Heart right ventricle (tissue), 16 donors: ENCODE measurements at regions not wholly inside any gene's neighbourhood (a gene's known extent, or its start where the extent isn't known, plus 50 kb on each side); places are given as distances from the start of the nearest gene placed in this dataset.
A peak's percentile ranks its signal among the peaks of the same experiment; 100 is the strongest.

Source experiments
- ATAC-seq, 8 donors: fragments of 200-7000 bp; cut with Tn5 transposase; one replicate each; pipeline ENCODE4 v1.9.1; 2020; ENCODE audit warnings: mild to moderate bottlenecking in 8 of 8, moderate library complexity in 8 of 8, moderate number of reproducible peaks in 1 of 8
- DNase-seq, 2 donors: peaks; one replicate each; pipeline ENCODE4 v3.0.0-alpha.2; 2020
- H3K27ac ChIP-seq, 10 donors: fragments of 200-600 bp; sonication (generic) in 2 of 10; one replicate each; pipeline versions ENCODE4 v1.5.0 to v1.8.0; 2020 to 2022; ENCODE audit warnings: mild to moderate bottlenecking in 3 of 10
- H3K27me3 ChIP-seq, 7 donors: fragments of 200-600 bp; one replicate each; pipeline ENCODE4 v1.8.0; 2021 to 2022; ENCODE audit warnings: mild to moderate bottlenecking in 2 of 7
- H3K36me3 ChIP-seq, 9 donors: fragments of 200-600 bp; sonication (generic) in 1 of 9; one replicate each; pipeline versions ENCODE4 v1.5.0 to v1.8.0; 2020 to 2022; ENCODE audit warnings: mild to moderate bottlenecking in 2 of 9
- H3K4me1 ChIP-seq, 9 donors: fragments of 200-600 bp; sonication (generic) in 1 of 9; one replicate each; pipeline versions ENCODE4 v1.5.0 to v1.8.0; 2020 to 2022; ENCODE audit warnings: mild to moderate bottlenecking in 4 of 9
- H3K4me3 ChIP-seq, 10 donors: fragments of 200-600 bp; sonication (generic) in 2 of 10; one replicate each; pipeline versions ENCODE4 v1.5.0 to v1.8.0; 2020 to 2022; ENCODE audit warnings: mild to moderate bottlenecking in 7 of 10, moderate library complexity in 2 of 10
- H3K9me3 ChIP-seq, 11 donors: fragments of 200-600 bp in 10 of 11; sonication (generic) in 2 of 11; one replicate each; pipeline versions ENCODE4 v1.5.0 to v1.8.0; 2013 to 2022; ENCODE audit warnings: mild to moderate bottlenecking in 2 of 11, control low read depth in 1 of 11, moderate library complexity in 1 of 11
- WGBS, 2 donors: extraction: QIAGEN DNeasy Blood & Tissue Kit; methylation state at CpG; one replicate each; pipeline ENCODE4 v1.1.7; 2013; ENCODE audit warnings: inconsistent platforms in 1 of 2; 5-methylcytosine and 5-hydroxymethylcytosine counted together
- intact Hi-C, 10 donors: fragments of 100-400 bp; cut with DNase I; formaldehyde crosslinking; loops; one replicate each; pipeline versions ENCODE4 v1.11.1 to v1.14.2; 2022
- TF ChIP-seq, protein P1 (sequence below), 9 donors: fragments of 200-600 bp; sonication (generic) in 2 of 9; IDR thresholded peaks; one replicate each; pipeline versions ENCODE4 v1.5.0 to v1.8.0; 2021 to 2022; ENCODE audit warnings: antibody characterized with exemption in 9 of 9, mild to moderate bottlenecking in 5 of 9, moderate library complexity in 1 of 9
- donor health status: Arrhythmogenic right ventricular cardiomyopathy.
- donor health status: ischemic (EF 13 %, LVEDD 7.1; RV severe dilation, severe dysfunction).
- donor health status: healthy with polysubstance abuse.
- donor health status: DM: no; HTN: yes; CAD: no.
- donor health status: DM: no; HTN: no; CAD: no.
- donor health status: ischemic (EF 25% LVEDD 6.9; RV normal size, moderate dysfunction).
- donor health status: ischemic (EF 25% LVEDD 5.7; RV mildly dilated, moderate dysfunction).
- donor health status: healthy.
- donor health status: DM: yes; HTN: yes; CAD: no.
- donor health status: Ischemic cardiomyopathy.
- donor health status: ischemic (EF 35%, LVEDD 5.7; RV mildly dilated, moderate dysfunction).
- donor health status: nonischemic (EF 11% LVEDD 7.7; RV severe dilation, severe dysfunction).
- donor health status: DM: yes; HTN: yes; CAD: no.
- donor health status: PGD.
- donor health status: ischemic (EF 29% LVEDD 5.4; RV normal size, mild dysfunction).
- donor health status: nonischemic (EF 23%, LVEDD 6.1; RV moderate dilation, normal function).

DNA sequence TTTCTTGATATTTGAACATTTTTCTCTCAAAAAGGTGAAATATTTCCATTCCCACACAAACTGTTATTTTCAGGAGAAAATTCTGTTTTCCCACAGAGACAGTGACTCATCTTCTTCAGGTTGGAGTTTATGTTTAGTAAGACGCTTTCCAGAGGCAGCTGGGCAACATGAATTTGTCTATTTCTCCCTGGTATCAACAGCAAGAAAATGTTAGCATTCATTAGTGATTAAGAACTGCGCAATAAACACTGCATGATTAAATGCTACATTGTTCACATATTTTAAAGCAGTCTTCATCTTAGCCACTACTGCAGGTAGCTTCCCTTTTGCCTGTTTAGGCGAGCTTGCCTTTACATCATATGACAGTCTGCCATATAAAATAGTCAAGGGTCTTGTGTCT, 295.7 kb downstream of the C6orf118 start:
- Histone ChIP-seq H3K36me3 (no peaks in the 10 kb centered on the region), H3K4me1 (no peaks in the 10 kb centered on the region), H3K27me3 (no peaks in the 10 kb centered on the region), H3K27ac (no peak overlapping the region), H3K4me3 (no peak overlapping the region), H3K9me3 (peaks cover 0 to 9% (median 0%) of the 10 kb centered on the region in 11 donors)
- DNase-seq: no peak
- ATAC-seq: no peak
- TF ChIP-seq, protein P1, sequence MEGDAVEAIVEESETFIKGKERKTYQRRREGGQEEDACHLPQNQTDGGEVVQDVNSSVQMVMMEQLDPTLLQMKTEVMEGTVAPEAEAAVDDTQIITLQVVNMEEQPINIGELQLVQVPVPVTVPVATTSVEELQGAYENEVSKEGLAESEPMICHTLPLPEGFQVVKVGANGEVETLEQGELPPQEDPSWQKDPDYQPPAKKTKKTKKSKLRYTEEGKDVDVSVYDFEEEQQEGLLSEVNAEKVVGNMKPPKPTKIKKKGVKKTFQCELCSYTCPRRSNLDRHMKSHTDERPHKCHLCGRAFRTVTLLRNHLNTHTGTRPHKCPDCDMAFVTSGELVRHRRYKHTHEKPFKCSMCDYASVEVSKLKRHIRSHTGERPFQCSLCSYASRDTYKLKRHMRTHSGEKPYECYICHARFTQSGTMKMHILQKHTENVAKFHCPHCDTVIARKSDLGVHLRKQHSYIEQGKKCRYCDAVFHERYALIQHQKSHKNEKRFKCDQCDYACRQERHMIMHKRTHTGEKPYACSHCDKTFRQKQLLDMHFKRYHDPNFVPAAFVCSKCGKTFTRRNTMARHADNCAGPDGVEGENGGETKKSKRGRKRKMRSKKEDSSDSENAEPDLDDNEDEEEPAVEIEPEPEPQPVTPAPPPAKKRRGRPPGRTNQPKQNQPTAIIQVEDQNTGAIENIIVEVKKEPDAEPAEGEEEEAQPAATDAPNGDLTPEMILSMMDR (IDR thresholded peaks at IDR 0.05): no peak
- 79 to 81% methylated on average over 3 of the region's 3 CpGs for WGBS, 2 donors
- intact Hi-C loops: no loop called here

DNA sequence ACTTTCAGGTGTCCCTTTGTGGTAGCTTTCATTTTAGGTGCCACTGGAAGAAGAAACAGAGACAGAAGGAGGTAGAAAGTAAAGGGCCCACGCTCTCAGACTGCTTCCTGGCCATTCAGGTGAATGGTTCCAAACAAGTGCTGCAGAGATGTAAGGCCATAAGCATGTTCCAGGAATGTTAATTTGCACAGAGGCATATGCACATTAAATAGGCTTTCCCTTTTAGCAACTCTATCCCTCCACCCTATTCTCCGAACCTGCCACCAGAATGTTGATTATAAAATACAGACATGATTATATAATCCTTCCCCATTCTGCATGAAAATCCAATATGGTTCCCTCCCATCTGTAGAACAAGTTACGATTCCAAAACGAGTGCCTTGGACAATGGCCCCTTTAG, 297.2 kb downstream of the C6orf118 start:
- Histone ChIP-seq H3K27ac (no peak overlapping the region), H3K9me3 (peaks cover 0 to 8% (median 0%) of the 10 kb centered on the region in 11 donors), H3K36me3 (no peaks in the 10 kb centered on the region), H3K4me1 (no peaks in the 10 kb centered on the region), H3K27me3 (no peaks in the 10 kb centered on the region), H3K4me3 (no peak overlapping the region)
- intact Hi-C loops: no loop called here
- no peak for ATAC-seq
- DNase-seq: no peak
- TF ChIP-seq, protein P1 (IDR thresholded peaks at IDR 0.05): no peak
- 75 to 82% methylated on average over 4 of the region's 4 CpGs for WGBS, 2 donors

DNA sequence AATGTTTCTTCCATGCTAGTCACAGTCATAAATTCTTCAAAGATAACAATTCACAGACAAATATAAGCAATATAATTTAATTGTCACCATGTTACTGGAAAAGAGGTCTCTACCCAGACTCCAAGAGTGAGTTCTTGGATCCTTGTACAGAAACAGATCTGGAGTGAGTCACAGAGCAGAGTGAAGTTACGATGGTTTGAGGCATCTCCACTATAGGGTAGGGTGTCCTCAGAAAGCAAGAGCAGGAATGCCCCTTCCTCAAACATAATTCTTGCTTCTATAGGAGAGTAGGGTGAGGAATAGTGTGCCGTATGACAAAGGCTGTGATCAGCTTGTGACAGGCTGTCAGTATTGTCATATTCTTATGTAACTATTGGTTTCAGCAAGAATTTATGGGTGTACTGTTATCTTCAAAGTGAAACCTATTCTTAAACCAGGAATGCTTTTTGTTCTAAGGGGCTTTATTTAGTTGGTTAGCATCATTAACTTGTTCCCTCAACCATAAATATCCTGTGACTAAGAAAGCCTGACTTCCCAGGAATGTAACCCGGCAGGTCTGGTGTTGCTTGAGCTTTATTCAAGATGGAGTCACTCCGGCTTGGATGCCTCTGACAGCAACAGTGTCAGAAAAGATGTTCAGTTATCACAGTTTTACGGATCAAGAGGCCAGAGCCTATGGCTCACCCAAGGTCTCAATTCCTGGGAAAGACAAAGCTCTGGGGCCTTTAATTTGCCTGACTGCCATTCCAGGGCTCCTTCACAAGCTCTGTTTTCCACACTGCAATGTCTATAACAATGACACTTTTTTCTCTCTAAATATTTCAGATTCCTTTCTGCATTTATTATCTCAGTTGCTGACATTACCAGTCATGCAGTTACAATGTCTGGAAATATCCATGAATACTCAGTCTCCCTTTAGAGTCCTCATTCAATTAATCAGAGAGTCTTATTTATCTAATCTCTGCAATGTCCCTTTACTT, 298.6 kb downstream of the C6orf118 start:
- intact Hi-C loops: no loop called here
- Histone ChIP-seq H3K9me3 (peaks cover 0 to 14% (median 0%) of the 10 kb centered on the region in 11 donors), H3K4me1 (no peaks in the 10 kb centered on the region), H3K36me3 (no peaks in the 10 kb centered on the region), H3K4me3 (no peak overlapping the region), H3K27ac (no peak overlapping the region), H3K27me3 (no peaks in the 10 kb centered on the region)
- WGBS, 2 donors: 53 to 64% methylated on average over 5 of the region's 5 CpGs
- ATAC-seq (peak in 3 of 8 donors; percentile 42 to 76 (median 68)), DNase-seq (no peak)
- TF ChIP-seq, protein P1 (IDR thresholded peaks at IDR 0.05): no peak

GRCh38 chr6:165008971-165009370, 300.4 kb downstream of the C6orf118 start:
- Histone ChIP-seq H3K36me3 (no peaks in the 10 kb centered on the region), H3K9me3 (peaks cover 0 to 21% (median 4%) of the 10 kb centered on the region in 11 donors), H3K27me3 (no peaks in the 10 kb centered on the region), H3K4me1 (no peaks in the 10 kb centered on the region), H3K27ac (no peak overlapping the region), H3K4me3 (no peak overlapping the region)
- intact Hi-C loops: no loop called here
- DNase-seq (no peak), ATAC-seq (no peak)
- TF ChIP-seq, protein P1 (IDR thresholded peaks at IDR 0.05): no peak
- 86 to 87% methylated on average over 4 of the region's 4 CpGs for WGBS, 2 donors
